Retinal pigment epithelial cell (primary cell): ENCODE measurements at regions not wholly inside any gene's neighbourhood (a gene's known extent, or its start where the extent isn't known, plus 50 kb on each side); places are given as distances from the start of the nearest gene placed in this dataset.

Source experiments
- DNase-seq: peaks from one replicate; pipeline ENCODE4 v3.0.0-alpha.2; 2010; ENCODE audit warnings: low read depth
- H3K4me3 ChIP-seq: 2 replicates; pipeline ENCODE4 v1.5.1; 2011; ENCODE audit warnings: mild to moderate bottlenecking, low read length, control low read depth, moderate library complexity
- TF ChIP-seq, protein P1 (sequence below): conservative IDR thresholded peaks from 2 replicates; pipeline ENCODE4 v1.5.1; 2011; ENCODE audit warnings: low read depth, low read length, control low read depth, inconsistent platforms

DNA sequence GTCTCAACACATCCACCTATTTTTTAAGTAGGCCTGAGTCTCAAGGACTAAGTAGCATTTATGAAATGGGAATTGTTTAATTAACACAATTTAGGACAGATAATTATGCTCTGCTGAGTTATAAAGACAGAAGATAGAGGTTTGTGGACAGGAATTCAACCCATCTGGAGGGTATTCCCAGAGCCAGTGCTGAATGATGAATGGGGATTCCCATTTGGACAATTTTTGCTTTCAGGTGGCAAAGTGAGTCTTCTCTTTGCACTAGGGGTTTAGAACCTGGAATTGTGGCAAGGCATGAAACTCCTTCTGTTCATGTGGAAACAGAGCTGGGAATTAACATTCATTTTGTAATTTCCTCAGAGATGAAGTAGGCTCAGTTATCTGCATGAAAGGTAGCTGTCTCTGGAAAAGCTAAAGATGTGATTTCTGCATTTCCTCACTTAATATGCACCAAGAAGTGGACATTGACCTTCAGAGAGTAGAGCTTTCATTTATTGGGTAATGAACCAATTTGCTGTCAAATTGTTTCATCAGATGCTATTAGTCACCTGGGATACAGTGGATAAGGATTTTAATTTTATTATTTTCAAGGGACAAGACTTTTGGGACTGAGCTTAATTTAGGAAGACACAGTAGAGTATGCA is 212.1 kb upstream of the NRXN1 start:
- no peak overlapping the region for H3K4me3 ChIP-seq
- TF ChIP-seq, protein P1, sequence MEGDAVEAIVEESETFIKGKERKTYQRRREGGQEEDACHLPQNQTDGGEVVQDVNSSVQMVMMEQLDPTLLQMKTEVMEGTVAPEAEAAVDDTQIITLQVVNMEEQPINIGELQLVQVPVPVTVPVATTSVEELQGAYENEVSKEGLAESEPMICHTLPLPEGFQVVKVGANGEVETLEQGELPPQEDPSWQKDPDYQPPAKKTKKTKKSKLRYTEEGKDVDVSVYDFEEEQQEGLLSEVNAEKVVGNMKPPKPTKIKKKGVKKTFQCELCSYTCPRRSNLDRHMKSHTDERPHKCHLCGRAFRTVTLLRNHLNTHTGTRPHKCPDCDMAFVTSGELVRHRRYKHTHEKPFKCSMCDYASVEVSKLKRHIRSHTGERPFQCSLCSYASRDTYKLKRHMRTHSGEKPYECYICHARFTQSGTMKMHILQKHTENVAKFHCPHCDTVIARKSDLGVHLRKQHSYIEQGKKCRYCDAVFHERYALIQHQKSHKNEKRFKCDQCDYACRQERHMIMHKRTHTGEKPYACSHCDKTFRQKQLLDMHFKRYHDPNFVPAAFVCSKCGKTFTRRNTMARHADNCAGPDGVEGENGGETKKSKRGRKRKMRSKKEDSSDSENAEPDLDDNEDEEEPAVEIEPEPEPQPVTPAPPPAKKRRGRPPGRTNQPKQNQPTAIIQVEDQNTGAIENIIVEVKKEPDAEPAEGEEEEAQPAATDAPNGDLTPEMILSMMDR: no peak
- DNase-seq: no peak

DNA sequence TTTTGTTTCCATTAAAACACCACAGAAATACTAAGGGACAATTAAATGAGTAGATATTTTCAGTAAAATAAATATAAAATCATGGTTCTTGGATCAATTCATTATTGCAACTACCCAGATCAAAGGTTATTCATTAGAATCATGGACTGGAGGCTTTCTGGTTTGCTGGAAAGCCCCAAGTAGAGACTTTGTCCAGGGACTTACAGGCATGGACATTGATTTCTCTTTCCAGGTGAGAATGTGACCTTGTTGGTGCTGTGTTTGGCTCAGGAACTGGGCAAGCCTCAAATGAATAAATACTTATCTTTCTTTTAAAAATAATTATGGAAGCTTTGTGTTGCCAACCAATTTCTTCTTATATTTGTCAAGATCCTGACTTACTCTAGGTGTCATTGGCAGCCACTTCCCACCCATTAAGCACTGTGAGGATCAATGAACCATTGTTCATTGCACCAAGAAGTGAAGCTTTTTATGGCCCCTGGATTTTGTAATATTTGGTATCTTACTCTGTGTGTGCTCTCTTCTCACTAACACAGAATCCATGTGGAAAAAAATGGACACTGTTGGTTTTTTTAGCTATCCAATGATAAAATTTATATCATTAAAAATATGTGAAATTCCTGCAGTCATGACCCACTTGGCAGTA is 205.8 kb upstream of the NRXN1 start:
- no peak overlapping the region for H3K4me3 ChIP-seq
- TF ChIP-seq, protein P1: no peak
- DNase-seq: no peak

DNA sequence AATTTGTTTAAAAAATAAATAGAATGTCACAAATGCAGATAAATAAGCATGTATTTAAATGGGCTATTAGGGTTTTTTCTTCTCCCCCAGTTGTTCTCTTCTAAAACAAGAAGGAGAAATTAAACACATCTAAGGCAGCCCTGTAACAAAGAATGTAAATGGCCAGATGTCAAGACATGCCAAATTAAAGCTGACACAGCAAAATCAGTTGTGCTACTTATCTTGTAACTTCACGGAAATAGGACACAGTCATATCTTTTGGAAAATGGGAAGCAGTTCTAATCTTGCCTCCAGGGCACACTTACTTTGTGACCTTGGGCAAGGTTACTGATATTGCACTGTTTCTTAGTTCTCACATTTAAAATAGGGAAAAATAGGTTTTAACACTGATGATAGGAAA is 200.1 kb upstream of the NRXN1 start:
- TF ChIP-seq, protein P1: no peak
- no peak for DNase-seq
- no peak overlapping the region for H3K4me3 ChIP-seq

DNA sequence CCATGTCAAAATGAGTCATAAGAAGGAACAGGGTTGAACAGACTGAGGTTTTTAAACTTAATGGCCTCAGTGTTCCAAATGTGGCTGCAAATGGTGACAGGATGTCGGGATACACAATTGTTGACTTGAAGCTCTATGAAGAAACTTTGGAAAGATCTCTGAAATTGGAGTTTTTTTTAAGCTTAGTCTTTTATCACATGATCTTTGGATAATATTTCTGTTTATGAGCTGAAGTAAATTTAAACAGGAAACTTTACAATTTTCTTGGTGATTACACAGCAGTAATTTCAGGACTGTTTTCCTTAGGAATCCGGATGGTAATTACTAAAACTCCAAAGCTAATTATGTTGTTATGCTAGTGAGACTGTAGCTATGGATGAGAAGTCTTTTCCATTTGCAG is 199.1 kb upstream of the NRXN1 start:
- DNase-seq: no peak
- TF ChIP-seq, protein P1: no peak
- H3K4me3 ChIP-seq: no peak overlapping the region

DNA sequence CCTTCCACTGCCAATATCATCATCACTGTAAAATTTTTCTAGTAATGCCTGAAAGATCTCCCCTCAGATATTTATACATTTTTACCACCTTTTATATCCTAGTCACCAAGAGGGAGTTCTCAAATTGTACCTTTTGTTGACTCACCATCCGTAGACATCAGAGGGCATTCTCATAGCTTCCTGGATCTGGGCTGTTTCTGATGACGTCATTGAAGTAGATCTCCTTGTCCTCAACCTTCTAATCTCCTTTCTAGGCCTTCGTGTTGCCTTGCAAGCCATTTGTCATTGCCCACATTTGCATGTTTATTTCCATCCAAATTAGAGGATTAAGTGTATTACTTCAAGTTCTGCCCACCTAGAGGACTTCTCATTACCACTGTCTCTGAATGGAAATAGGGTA is 193.4 kb upstream of the NRXN1 start:
- DNase-seq: no peak
- no peak overlapping the region for H3K4me3 ChIP-seq
- TF ChIP-seq, protein P1: no peak

DNA sequence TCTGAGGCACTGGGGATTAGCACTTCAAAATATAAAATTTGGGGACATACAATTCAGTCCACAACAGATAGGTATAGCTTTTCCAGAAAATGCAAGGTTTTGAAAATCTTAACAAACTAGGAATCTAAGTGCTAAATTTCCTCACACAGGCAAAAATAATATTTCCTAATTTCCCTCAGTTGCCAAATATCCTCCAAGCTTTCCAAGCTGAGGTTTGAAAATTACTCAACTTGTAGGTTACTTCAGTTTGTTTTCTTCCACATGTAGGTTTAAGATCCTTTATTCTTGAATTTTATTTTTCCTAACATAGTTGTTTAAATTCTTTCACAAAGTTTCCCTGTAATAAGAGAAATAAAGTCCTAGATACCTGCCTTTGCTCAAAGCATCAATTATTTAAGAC is 192.9 kb upstream of the NRXN1 start:
- TF ChIP-seq, protein P1: no peak
- DNase-seq: no peak
- no peak overlapping the region for H3K4me3 ChIP-seq

- TF ChIP-seq, protein P1: no peak
- no peak overlapping the region for H3K4me3 ChIP-seq
- no peak for DNase-seq
Observed at GRCh38 chr2:51222106-51222505, 190.2 kb upstream of the NRXN1 start.
